HG03442 (cell line): ENCODE measurements at regions not wholly inside any gene's neighbourhood (a gene's known extent, or its start where the extent isn't known, plus 50 kb on each side); places are given as distances from the start of the nearest gene placed in this dataset.

ENCODE experiments used
- ATAC-seq: cut with Tn5 transposase; IDR thresholded peaks from one replicate; pipeline ENCODE4 v1.9.1; 2021; ENCODE audit warnings: mild to moderate bottlenecking, moderate library complexity; ENCODE audit not compliant: unreplicated experiment

- ATAC-seq: no peak
These were observed 301.9 kb upstream of the ZC3H12C start for GRCh38 chr11:109791337-109791736.

- ATAC-seq: no peak
These were observed 298.7 kb upstream of the ZC3H12C start for GRCh38 chr11:109794501-109794900.

- no peak for ATAC-seq
These were observed 298.0 kb upstream of the ZC3H12C start for GRCh38 chr11:109795234-109795633.

GRCh38 chr11:109796253-109796652 is 296.9 kb upstream of the ZC3H12C start:
- ATAC-seq: no peak

GRCh38 chr11:109798521-109798920 is 294.7 kb upstream of the ZC3H12C start:
- no peak for ATAC-seq

- ATAC-seq: no peak
These were observed 293.6 kb upstream of the ZC3H12C start for GRCh38 chr11:109799604-109800003.

- ATAC-seq: no peak
These were observed 288.3 kb upstream of the ZC3H12C start for GRCh38 chr11:109804911-109805310.

- ATAC-seq: no peak
These were observed 287.0 kb upstream of the ZC3H12C start for GRCh38 chr11:109806205-109806604.

- ATAC-seq: no peak
These were observed 284.6 kb upstream of the ZC3H12C start for GRCh38 chr11:109808569-109808968.

GRCh38 chr11:109814824-109815223 is 278.4 kb upstream of the ZC3H12C start:
- no peak for ATAC-seq

GRCh38 chr11:109815500-109816150 is 277.6 kb upstream of the ZC3H12C start:
- no peak for ATAC-seq

GRCh38 chr11:109818290-109818689 is 274.9 kb upstream of the ZC3H12C start:
- ATAC-seq: no peak

GRCh38 chr11:109819410-109819809 is 273.8 kb upstream of the ZC3H12C start:
- ATAC-seq: no peak

- ATAC-seq: no peak
These were observed 271.7 kb upstream of the ZC3H12C start for GRCh38 chr11:109821511-109821910.

- ATAC-seq: no peak
These were observed 270.6 kb upstream of the ZC3H12C start for GRCh38 chr11:109822436-109823102.

GRCh38 chr11:109828387-109828786 is 264.8 kb upstream of the ZC3H12C start:
- no peak for ATAC-seq

- ATAC-seq: no peak
These were observed 255.2 kb upstream of the ZC3H12C start for GRCh38 chr11:109838026-109838425.

- no peak for ATAC-seq
These were observed 247.8 kb upstream of the ZC3H12C start for GRCh38 chr11:109845437-109845836.

- no peak for ATAC-seq
These were observed 245.6 kb upstream of the ZC3H12C start for GRCh38 chr11:109847621-109848020.

- no peak for ATAC-seq
These were observed 244.1 kb upstream of the ZC3H12C start for GRCh38 chr11:109849051-109849450.

GRCh38 chr11:109849946-109850345 is 243.2 kb upstream of the ZC3H12C start:
- no peak for ATAC-seq

GRCh38 chr11:109851780-109852390 is 241.3 kb upstream of the ZC3H12C start:
- ATAC-seq: no peak
